T1000 (cell line): ENCODE measurements at regions not wholly inside any gene's neighbourhood (a gene's known extent, or its start where the extent isn't known, plus 50 kb on each side); places are given as distances from the start of the nearest gene placed in this dataset.

Source experiments
- DNase-seq: peaks from one replicate; lab custom pipeline; 2025; ENCODE audit warnings: mixed read lengths; lab: John Stamatoyannopoulos, UW

- peak; percentile 10 for DNase-seq
These were observed 97.7 kb downstream of the CD47 start for GRCh38 chr3:107992976-107993684.

GRCh38 chr3:107990926-107991325, 99.9 kb downstream of the CD47 start:
- DNase-seq = no peak

- no peak for DNase-seq
These were observed 100.4 kb downstream of the CD47 start for GRCh38 chr3:107990433-107990832.

- no peak for DNase-seq
These were observed 101.2 kb downstream of the CD47 start for GRCh38 chr3:107989661-107990060.

- DNase-seq = peak; percentile 13
These were observed 102.2 kb downstream of the CD47 start for GRCh38 chr3:107988460-107989175.

GRCh38 chr3:107987036-107987939, 103.5 kb downstream of the CD47 start:
- peak; percentile 70 for DNase-seq

- no peak for DNase-seq
These were observed 104.3 kb downstream of the CD47 start for GRCh38 chr3:107986505-107986904.

- no peak for DNase-seq
These were observed 105.3 kb downstream of the CD47 start for GRCh38 chr3:107985496-107985895.

GRCh38 chr3:107983247-107983646, 107.6 kb downstream of the CD47 start:
- DNase-seq = no peak

- DNase-seq = no peak
These were observed 108.7 kb downstream of the CD47 start for GRCh38 chr3:107982165-107982564.

GRCh38 chr3:107981471-107982111, 109.2 kb downstream of the CD47 start:
- no peak for DNase-seq

GRCh38 chr3:107979538-107979937, 111.3 kb downstream of the CD47 start:
- no peak for DNase-seq

- no peak for DNase-seq
These were observed 112.4 kb downstream of the CD47 start for GRCh38 chr3:107978131-107979055.

GRCh38 chr3:107977221-107978130, 113.4 kb downstream of the CD47 start:
- no peak for DNase-seq

- no peak for DNase-seq
These were observed 114.5 kb downstream of the CD47 start for GRCh38 chr3:107976202-107976800.

- DNase-seq = no peak
These were observed 115.2 kb downstream of the CD47 start for GRCh38 chr3:107975529-107976201.

GRCh38 chr3:107973961-107974360, 116.9 kb downstream of the CD47 start:
- no peak for DNase-seq

GRCh38 chr3:107973152-107973551, 117.7 kb downstream of the CD47 start:
- DNase-seq = no peak
